KMS-11 (cell line): ENCODE measurements at regions not wholly inside any gene's neighbourhood (a gene's known extent, or its start where the extent isn't known, plus 50 kb on each side); places are given as distances from the start of the nearest gene placed in this dataset.

Experiments
- H2AFZ ChIP-seq: fragments of 200-600 bp; sonication (generic); 2 replicates; pipeline ENCODE4 v1.6.1; 2016; ENCODE audit warnings: antibody characterized with exemption, mixed run types, low read depth
- H3K27ac ChIP-seq: fragments of 200-600 bp; sonication (generic); 2 replicates; pipeline ENCODE4 v1.6.1; 2016; ENCODE audit warnings: mild to moderate bottlenecking, mixed run types
- H3K27me3 ChIP-seq: fragments of 200-600 bp; sonication (generic); 2 replicates; pipeline ENCODE4 v1.6.1; 2017; ENCODE audit warnings: mild to moderate bottlenecking, low read depth, mixed run types, moderate library complexity; ENCODE audit not compliant: insufficient read depth
- H3K36me3 ChIP-seq: fragments of 200-600 bp; sonication (generic); 2 replicates; pipeline ENCODE4 v1.6.1; 2017; ENCODE audit warnings: mild to moderate bottlenecking, mixed run types; ENCODE audit not compliant: insufficient read depth
- H3K4me1 ChIP-seq: fragments of 200-600 bp; sonication (generic); 2 replicates; pipeline ENCODE4 v1.6.1; 2016; ENCODE audit warnings: mild to moderate bottlenecking, low read depth, mixed run types; ENCODE audit not compliant: poor library complexity, severe bottlenecking
- H3K4me2 ChIP-seq: fragments of 200-600 bp; sonication (generic); 2 replicates; pipeline ENCODE4 v1.7.0; 2016; ENCODE audit warnings: mild to moderate bottlenecking, mixed run types
- H3K4me3 ChIP-seq: fragments of 200-600 bp; sonication (generic); IDR thresholded peaks from 2 replicates; pipeline ENCODE4 v1.6.1; 2017; ENCODE audit warnings: low read depth, low read length, mixed read lengths; ENCODE audit not compliant: insufficient read depth
- H3K79me2 ChIP-seq: fragments of 200-600 bp; sonication (generic); 2 replicates; pipeline ENCODE4 v1.6.1; 2016; ENCODE audit warnings: low read depth, mixed run types; ENCODE audit not compliant: insufficient read depth
- H3K9ac ChIP-seq: fragments of 200-600 bp; sonication (generic); 2 replicates; pipeline ENCODE4 v1.6.1; 2016; ENCODE audit warnings: mild to moderate bottlenecking, mixed run types
- H4K20me1 ChIP-seq: fragments of 200-600 bp; sonication (generic); 2 replicates; pipeline ENCODE4 v1.6.1; 2016; ENCODE audit warnings: mild to moderate bottlenecking, mixed run types; ENCODE audit not compliant: insufficient read depth
- TF ChIP-seq, protein P1 (sequence below): fragments of 200-600 bp; sonication (generic); conservative IDR thresholded peaks from 2 replicates; pipeline ENCODE4 v1.6.1; 2017; ENCODE audit warnings: low read depth, mild to moderate bottlenecking, antibody characterized with exemption, low read length, moderate library complexity, mixed read lengths

DNA sequence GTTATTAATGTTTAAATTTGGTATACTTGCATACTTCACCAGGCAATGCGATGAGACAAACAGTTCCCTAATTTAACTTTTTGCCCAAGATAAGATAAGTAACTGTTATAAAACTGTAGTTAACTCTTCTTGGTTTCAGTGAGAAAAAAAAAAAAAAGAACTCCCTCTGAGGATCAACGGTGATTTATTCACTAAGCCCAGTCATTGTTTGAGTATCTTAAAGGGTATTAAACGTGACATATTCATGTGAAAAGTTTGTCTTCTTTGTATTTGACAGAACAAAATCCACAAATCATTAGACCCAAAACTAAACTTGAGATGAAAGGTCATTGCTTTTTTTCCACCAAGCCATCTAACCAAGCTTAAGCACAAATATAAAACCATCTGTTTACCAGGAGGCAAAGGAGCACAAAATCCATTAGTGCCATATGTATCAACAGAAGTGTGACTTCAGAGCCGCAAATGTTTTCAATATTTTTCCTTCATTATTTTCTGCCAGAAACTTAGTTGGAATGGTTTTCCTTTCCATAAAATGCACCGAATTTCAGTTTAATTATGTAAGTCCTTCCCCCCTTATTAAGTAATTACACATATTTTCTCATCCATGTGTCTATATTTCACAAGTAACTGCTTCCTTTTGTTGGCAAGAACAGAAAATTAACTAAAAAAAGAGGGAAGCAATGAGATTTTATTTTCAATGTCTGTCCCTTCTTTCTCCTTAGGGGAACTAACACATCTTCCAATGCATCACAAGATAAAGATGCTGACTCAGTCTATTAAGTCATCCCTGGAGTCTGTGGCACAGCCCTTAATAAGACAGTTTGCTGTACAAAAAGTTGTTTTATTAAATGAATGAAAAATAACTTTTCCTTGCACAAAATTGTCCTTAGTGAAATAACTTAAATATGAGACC is 92.2 kb upstream of the RAP2B start:
- Histone ChIP-seq H3K9ac (no peak overlapping the region), H2AFZ (no peak overlapping the region), H3K4me3 (no peak overlapping the region), H3K27ac (peak overlapping the region; percentile 8; the same call in 1 of the 2 replicates), H3K27me3 (no peaks in the 10 kb centered on the region), H4K20me1 (no peaks in the 10 kb centered on the region), H3K36me3 (no peaks in the 10 kb centered on the region), H3K4me1 (peaks cover 21% of the 10 kb centered on the region), H3K4me2 (peak overlapping the region; percentile 32), H3K79me2 (no peaks in the 10 kb centered on the region)
- TF ChIP-seq, protein P1, sequence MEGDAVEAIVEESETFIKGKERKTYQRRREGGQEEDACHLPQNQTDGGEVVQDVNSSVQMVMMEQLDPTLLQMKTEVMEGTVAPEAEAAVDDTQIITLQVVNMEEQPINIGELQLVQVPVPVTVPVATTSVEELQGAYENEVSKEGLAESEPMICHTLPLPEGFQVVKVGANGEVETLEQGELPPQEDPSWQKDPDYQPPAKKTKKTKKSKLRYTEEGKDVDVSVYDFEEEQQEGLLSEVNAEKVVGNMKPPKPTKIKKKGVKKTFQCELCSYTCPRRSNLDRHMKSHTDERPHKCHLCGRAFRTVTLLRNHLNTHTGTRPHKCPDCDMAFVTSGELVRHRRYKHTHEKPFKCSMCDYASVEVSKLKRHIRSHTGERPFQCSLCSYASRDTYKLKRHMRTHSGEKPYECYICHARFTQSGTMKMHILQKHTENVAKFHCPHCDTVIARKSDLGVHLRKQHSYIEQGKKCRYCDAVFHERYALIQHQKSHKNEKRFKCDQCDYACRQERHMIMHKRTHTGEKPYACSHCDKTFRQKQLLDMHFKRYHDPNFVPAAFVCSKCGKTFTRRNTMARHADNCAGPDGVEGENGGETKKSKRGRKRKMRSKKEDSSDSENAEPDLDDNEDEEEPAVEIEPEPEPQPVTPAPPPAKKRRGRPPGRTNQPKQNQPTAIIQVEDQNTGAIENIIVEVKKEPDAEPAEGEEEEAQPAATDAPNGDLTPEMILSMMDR, result no peak

DNA sequence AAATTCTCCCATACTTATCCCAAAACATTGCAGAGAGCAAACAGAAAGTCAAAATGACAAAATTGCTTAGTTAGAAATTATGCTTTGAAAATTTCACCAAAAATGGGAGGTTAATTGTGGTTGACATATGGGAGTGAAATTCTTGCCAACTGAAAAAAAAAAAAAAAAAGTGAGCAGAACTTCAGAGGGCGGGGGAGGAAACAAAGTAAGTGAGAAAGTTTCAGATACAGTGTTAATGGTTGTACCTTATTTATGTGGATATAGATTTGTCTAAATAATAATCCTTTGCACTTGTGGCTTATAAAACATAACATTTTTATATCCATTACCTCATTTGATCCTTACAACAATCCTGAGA is 91.5 kb upstream of the RAP2B start:
- H3K79me2 ChIP-seq, result no peaks in the 10 kb centered on the region
- peak overlapping the region; percentile 32 for H3K4me2 ChIP-seq
- H3K27ac ChIP-seq, result peak overlapping the region; percentile 8; the same call in 1 of the 2 replicates
- H3K4me1 ChIP-seq, result peaks cover 21% of the 10 kb centered on the region
- no peak overlapping the region for H3K9ac ChIP-seq
- H3K4me3 ChIP-seq, result no peak overlapping the region
- no peak overlapping the region for H2AFZ ChIP-seq
- no peaks in the 10 kb centered on the region for H4K20me1 ChIP-seq
- TF ChIP-seq, protein P1, result no peak
- no peaks in the 10 kb centered on the region for H3K36me3 ChIP-seq
- H3K27me3 ChIP-seq, result no peaks in the 10 kb centered on the region

DNA sequence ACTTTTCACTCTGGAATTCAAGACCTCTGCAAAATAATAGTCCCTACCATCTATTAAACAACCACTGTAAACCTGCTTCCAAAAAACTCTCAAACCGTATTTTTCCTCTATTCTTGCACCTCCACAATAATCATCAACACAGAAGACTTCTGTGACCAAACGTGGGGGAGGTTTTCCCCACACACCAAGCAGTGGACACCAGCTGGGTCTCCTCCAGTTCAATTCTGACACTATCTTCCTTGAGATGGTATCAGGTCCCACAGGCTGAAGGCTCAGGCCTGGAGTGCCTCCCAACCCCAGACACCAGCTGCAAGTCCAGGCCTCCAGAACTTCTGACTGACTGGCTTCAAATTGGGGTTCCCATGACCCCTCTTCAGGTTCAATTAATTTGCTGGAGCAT is 89.6 kb upstream of the RAP2B start:
- H3K79me2 ChIP-seq, result no peaks in the 10 kb centered on the region
- H3K4me1 ChIP-seq, result peaks cover 21% of the 10 kb centered on the region
- no peaks in the 10 kb centered on the region for H3K36me3 ChIP-seq
- H2AFZ ChIP-seq, result no peak overlapping the region
- no peaks in the 10 kb centered on the region for H3K27me3 ChIP-seq
- TF ChIP-seq, protein P1, result no peak
- H3K4me2 ChIP-seq, result no peak overlapping the region
- no peak overlapping the region for H3K4me3 ChIP-seq
- no peak overlapping the region for H3K27ac ChIP-seq
- no peaks in the 10 kb centered on the region for H4K20me1 ChIP-seq
- H3K9ac ChIP-seq, result no peak overlapping the region

DNA sequence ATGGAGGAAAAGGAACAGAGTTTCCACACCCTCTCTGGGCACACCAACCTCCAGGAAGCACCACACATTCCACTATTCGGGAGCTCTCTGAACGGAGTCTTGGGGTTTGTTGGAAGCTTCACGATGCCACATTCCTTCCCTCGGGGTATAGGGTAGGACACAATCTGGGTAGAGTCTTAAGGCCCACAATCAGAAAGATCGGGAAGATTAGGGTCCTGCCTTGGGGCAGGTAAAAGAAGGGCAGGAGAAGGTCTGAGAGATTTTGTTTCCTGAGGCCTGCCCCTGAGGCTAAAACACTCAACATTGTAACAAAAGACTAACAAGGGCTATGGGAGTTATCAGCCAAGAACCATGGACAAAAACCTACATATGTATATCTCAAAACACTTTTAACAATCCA is 89.2 kb upstream of the RAP2B start:
- Histone ChIP-seq H3K4me3 (no peak overlapping the region), H3K9ac (no peak overlapping the region)
- TF ChIP-seq, protein P1, result no peak

More for the DNA sequence above, 89.2 kb upstream of the RAP2B start:
- Histone ChIP-seq H4K20me1 (no peaks in the 10 kb centered on the region), H2AFZ (no peak overlapping the region), H3K27ac (no peak overlapping the region), H3K4me2 (no peak overlapping the region), H3K4me1 (peaks cover 21% of the 10 kb centered on the region), H3K27me3 (no peaks in the 10 kb centered on the region), H3K79me2 (no peaks in the 10 kb centered on the region), H3K36me3 (no peaks in the 10 kb centered on the region)
